ENCODE measurements at regions not wholly inside any gene's neighbourhood (a gene's known extent, or its start where the extent isn't known, plus 50 kb on each side); places are given as distances from the start of the nearest gene placed in this dataset.
"Not testable (repeated sequence)": the region's sequence is repeated elsewhere in the genome, so short reads cannot be mapped to it uniquely, and the experiment has no call there.

GRCh38 chr1:149841597-149842238, 57.6 kb upstream of the BOLA1 start:
- CTCF ChIA-PET; H3K4me3 Mint-ChIP-seq; DNase-seq; H3K9me3 ChIP-seq; H3K36me3 ChIP-seq (ENCODE audit: control insufficient read depth in 2 of 2, extremely low read depth in 1 of 2, insufficient read depth in 1 of 2, low read length in 1 of 2); H3K27ac ChIP-seq (ENCODE audit: low read length); H3K4me3 ChIP-seq (ENCODE audit: control insufficient read depth in 1 of 2, extremely low read depth in 1 of 2, low read length in 1 of 2); H3K9me3 Mint-ChIP-seq; POLR2A ChIA-PET; H3K27ac Mint-ChIP-seq; H3K27me3 ChIP-seq (replicated peaks in 1 of 2; ENCODE audit: control insufficient read depth in 2 of 2, extremely low read depth in 1 of 2, insufficient read depth in 2 of 2, low read length in 1 of 2); H3K27me3 Mint-ChIP-seq: not testable (repeated sequence)
- WGBS (ENCODE audit: insufficient coverage), result no CpG with 5 or more reads among the region's 53 CpGs
- peak; percentile 52 to 62 (median 58) for ATAC-seq (replicated peaks in 1 of 4)
- Mint-ChIP-seq H3K4me1 (peaks cover 21 to 28% (median 27%) of the 10 kb centered on the region in 3 donors), H3K36me3 (peaks cover 14% of the 10 kb centered on the region)
- peaks cover 3 to 24% of the 10 kb centered on the region in 2 experiments for H3K4me1 ChIP-seq (ENCODE audit: control insufficient read depth in 1 of 2, extremely low read depth in 1 of 2, insufficient read depth in 2 of 2, low read length in 2 of 2)

- not testable (repeated sequence) for H3K9me3 Mint-ChIP-seq
- POLR2A ChIA-PET, result interaction anchor here (0.5 to 3.3 kb wide), 2 partner anchors 44 to 98 kb away, joined by 3 to 56 read pairs; a partner anchor contains a TSS
Observed at GRCh38 chr1:149842458-149843064, 56.8 kb upstream of the BOLA1 start.

GRCh38 chr1:149843431-149844041, 55.8 kb upstream of the BOLA1 start:
- Mint-ChIP-seq H3K36me3 (peaks cover 27% of the 10 kb centered on the region), H3K27ac (peak overlapping the region; percentile 80 to 83), H3K4me3 (peak overlapping the region; percentile 86 to 90 (median 87)), H3K4me1 (peaks cover 39 to 46% (median 45%) of the 10 kb centered on the region in 3 donors), H3K27me3 (no peaks in the 10 kb centered on the region), H3K9me3 (no peaks in the 10 kb centered on the region)
- peak in 1 of 35 experiments; percentile 28 for DNase-seq
- Histone ChIP-seq H3K27me3 (replicated peaks in 1 of 2; ENCODE audit: control insufficient read depth in 2 of 2, extremely low read depth in 1 of 2, insufficient read depth in 2 of 2, low read length in 1 of 2) (no peaks in the 10 kb centered on the region), H3K27ac (ENCODE audit: low read length) (peak overlapping the region; percentile 70), H3K4me3 (ENCODE audit: control insufficient read depth in 1 of 2, extremely low read depth in 1 of 2, low read length in 1 of 2) (peak overlapping the region; percentile 65 to 77), H3K36me3 (ENCODE audit: control insufficient read depth in 2 of 2, extremely low read depth in 1 of 2, insufficient read depth in 1 of 2, low read length in 1 of 2) (no peaks in the 10 kb centered on the region), H3K4me1 (ENCODE audit: control insufficient read depth in 1 of 2, extremely low read depth in 1 of 2, insufficient read depth in 2 of 2, low read length in 2 of 2) (peaks cover 13 to 37% of the 10 kb centered on the region in 2 experiments), H3K9me3 (no peaks in the 10 kb centered on the region)
- no peak for ATAC-seq (replicated peaks in 1 of 4)
- ChIA-PET CTCF (interaction anchor here in 1 of 2 donors (1.4 to 2.1 kb wide), 2 partner anchors 42 to 44 kb away, joined by 6 to 11 read pairs; a partner anchor contains a TSS), POLR2A (interaction anchor here (0.5 to 3.3 kb wide), 7 partner anchors 41 to 97 kb away, joined by 3 to 56 read pairs (median 4); partner anchors contain the start of gene SF3B4 (in 1 of the 2))
- 0% methylated on average over 1 of the region's 16 CpGs for WGBS (ENCODE audit: insufficient coverage)

More at GRCh38 chr1:149842458-149843064, 56.8 kb upstream of the BOLA1 start:
- H3K4me3 ChIP-seq (ENCODE audit: control insufficient read depth in 1 of 2, extremely low read depth in 1 of 2, low read length in 1 of 2); H3K27ac ChIP-seq (ENCODE audit: low read length); H3K36me3 ChIP-seq (ENCODE audit: control insufficient read depth in 2 of 2, extremely low read depth in 1 of 2, insufficient read depth in 1 of 2, low read length in 1 of 2); H3K27ac Mint-ChIP-seq; H3K27me3 Mint-ChIP-seq; CTCF ChIA-PET; H3K9me3 ChIP-seq; H3K4me3 Mint-ChIP-seq; H3K27me3 ChIP-seq (replicated peaks in 1 of 2; ENCODE audit: control insufficient read depth in 2 of 2, extremely low read depth in 1 of 2, insufficient read depth in 2 of 2, low read length in 1 of 2); DNase-seq: not testable (repeated sequence)
- ATAC-seq (replicated peaks in 1 of 4), result peak; percentile 74 to 76 (median 74)
- peaks cover 30 to 37% (median 36%) of the 10 kb centered on the region in 3 donors for H3K4me1 Mint-ChIP-seq
- peaks cover 6 to 28% of the 10 kb centered on the region in 2 experiments for H3K4me1 ChIP-seq (ENCODE audit: control insufficient read depth in 1 of 2, extremely low read depth in 1 of 2, insufficient read depth in 2 of 2, low read length in 2 of 2)
- H3K36me3 Mint-ChIP-seq, result peaks cover 21% of the 10 kb centered on the region
- WGBS (ENCODE audit: insufficient coverage), result no CpG with 5 or more reads among the region's 62 CpGs

GRCh38 chr1:149844101-149844500, 55.3 kb upstream of the BOLA1 start:
- Mint-ChIP-seq H3K4me1 (peaks cover 44 to 51% (median 50%) of the 10 kb centered on the region in 3 donors), H3K27ac (peak overlapping the region; percentile 80 to 83), H3K36me3 (peaks cover 27% of the 10 kb centered on the region), H3K4me3 (peak overlapping the region; percentile 86 to 90 (median 87)), H3K9me3 (no peaks in the 10 kb centered on the region), H3K27me3 (no peaks in the 10 kb centered on the region)
- DNase-seq (peak in 1 of 35 experiments; percentile 42), ATAC-seq (replicated peaks in 1 of 4) (no peak)
- WGBS (ENCODE audit: insufficient coverage), result 40% methylated on average over 1 of the region's 3 CpGs
- peak overlapping the region in 1 of 2 donors; percentile 77 for H3K4me3 ChIP-seq (ENCODE audit: control insufficient read depth in 1 of 2, extremely low read depth in 1 of 2, low read length in 1 of 2)
- H3K27ac ChIP-seq (ENCODE audit: low read length), result peak overlapping the region; percentile 70
- ChIA-PET CTCF (interaction anchor here in 1 of 2 donors (1.4 to 2.1 kb wide), 2 partner anchors 42 to 44 kb away, joined by 6 to 11 read pairs; a partner anchor contains a TSS), POLR2A (interaction anchor here (0.7 to 3.3 kb wide), 6 partner anchors 41 to 84 kb away, joined by 3 to 56 read pairs (median 4); partner anchors contain the start of gene SF3B4 (in 1 of the 2))
- H3K27me3 ChIP-seq (replicated peaks in 1 of 2; ENCODE audit: control insufficient read depth in 2 of 2, extremely low read depth in 1 of 2, insufficient read depth in 2 of 2, low read length in 1 of 2), result no peaks in the 10 kb centered on the region
- H3K36me3 ChIP-seq (ENCODE audit: control insufficient read depth in 2 of 2, extremely low read depth in 1 of 2, insufficient read depth in 1 of 2, low read length in 1 of 2), result no peaks in the 10 kb centered on the region
- peaks cover 16 to 43% of the 10 kb centered on the region in 2 experiments for H3K4me1 ChIP-seq (ENCODE audit: control insufficient read depth in 1 of 2, extremely low read depth in 1 of 2, insufficient read depth in 2 of 2, low read length in 2 of 2)
- H3K9me3 ChIP-seq, result no peaks in the 10 kb centered on the region

- POLR2A ChIA-PET, result interaction anchor here (0.6 to 3.3 kb wide), 7 partner anchors 33 to 603 kb away, joined by 3 to 56 read pairs (median 5); a partner anchor contains a TSS
- peaks cover 50 to 58% (median 57%) of the 10 kb centered on the region in 3 donors for H3K4me1 Mint-ChIP-seq
- Histone ChIP-seq H3K4me3 (ENCODE audit: control insufficient read depth in 1 of 2, extremely low read depth in 1 of 2, low read length in 1 of 2) (peak overlapping the region; percentile 6 to 77), H3K36me3 (ENCODE audit: control insufficient read depth in 2 of 2, extremely low read depth in 1 of 2, insufficient read depth in 1 of 2, low read length in 1 of 2) (no peaks in the 10 kb centered on the region), H3K27ac (ENCODE audit: low read length) (peak overlapping the region; percentile 70), H3K9me3 (no peaks in the 10 kb centered on the region), H3K27me3 (replicated peaks in 1 of 2; ENCODE audit: control insufficient read depth in 2 of 2, extremely low read depth in 1 of 2, insufficient read depth in 2 of 2, low read length in 1 of 2) (no peaks in the 10 kb centered on the region), H3K4me1 (ENCODE audit: control insufficient read depth in 1 of 2, extremely low read depth in 1 of 2, insufficient read depth in 2 of 2, low read length in 2 of 2) (peaks cover 20 to 49% of the 10 kb centered on the region in 2 experiments)
- CTCF ChIA-PET, result interaction anchor here in 1 of 2 donors (2.1 kb wide), 1 partner anchor 43 kb away, joined by 11 read pairs; a partner anchor contains a TSS
- no peaks in the 10 kb centered on the region for H3K27me3 Mint-ChIP-seq
- peak overlapping the region; percentile 83 to 84 for H3K27ac Mint-ChIP-seq
- ATAC-seq (replicated peaks in 1 of 4) (no peak), DNase-seq (peak in 1 of 35 experiments; percentile 1)
- WGBS (ENCODE audit: insufficient coverage), result no CpG with 5 or more reads among the region's 4 CpGs
- H3K4me3 Mint-ChIP-seq, result peak overlapping the region; percentile 67 to 87 (median 86)
- H3K36me3 Mint-ChIP-seq, result peaks cover 27% of the 10 kb centered on the region
- no peaks in the 10 kb centered on the region for H3K9me3 Mint-ChIP-seq
Observed at GRCh38 chr1:149844650-149845255, 54.6 kb upstream of the BOLA1 start.

Data from T-cell (primary cell).